B cell (primary cell): ENCODE measurements at regions not wholly inside any gene's neighbourhood (a gene's known extent, or its start where the extent isn't known, plus 50 kb on each side); places are given as distances from the start of the nearest gene placed in this dataset.

ENCODE experiments used
- ATAC-seq: fragments of 200-7000 bp; cut with Tn5 transposase; one replicate; pipeline ENCODE4 v1.10.0; 2021; ENCODE audit warnings: low read depth, mild to moderate bottlenecking, moderate number of reproducible peaks, moderate library complexity
- CTCF ChIA-PET: fragments of 350-600 bp; sonication (Branson Sonifier 250); formaldehyde crosslinking; loops from one replicate; lab custom pipeline; 2021; ENCODE audit warnings: antibody characterized with exemption, inconsistent platforms; lab: Charles Lee
- POLR2A ChIA-PET: fragments of 350-600 bp; sonication (Branson Sonifier 250); formaldehyde crosslinking; loops from one replicate; lab custom pipeline; 2021; ENCODE audit warnings: antibody characterized with exemption; lab: Charles Lee
- DNase-seq: peaks from one replicate; pipeline ENCODE4 v3.0.0; 2013
- H2AFZ ChIP-seq: 2 replicates; pipeline ENCODE4 v1.6.1; 2012; ENCODE audit warnings: mild to moderate bottlenecking, low read depth, low read length; ENCODE audit not compliant: insufficient read depth, poor library complexity, severe bottlenecking
- H3K27ac ChIP-seq, 2 donors: 1 replicate in 1 of 2; 2 replicates in 1 of 2; pipeline ENCODE4 v1.5.1; 2012 to 2013; ENCODE audit warnings: low read length in 2 of 2, mild to moderate bottlenecking in 2 of 2, moderate library complexity in 1 of 2
- H3K27me3 ChIP-seq, 4 experiments: fragments of 200-600 bp in 1 of 4; sonication (generic) in 1 of 4; replicated peaks in 1 of 4; 1 replicate in 2 of 4; 2 replicates in 2 of 4; pipeline versions ENCODE4 v1.6.1 to v1.7.0; 2013 to 2016; ENCODE audit warnings: low read length in 3 of 4, mild to moderate bottlenecking in 2 of 4, mixed read lengths in 1 of 4, moderate library complexity in 1 of 4; ENCODE audit not compliant: insufficient read depth in 4 of 4, control insufficient read depth in 3 of 4; ENCODE audit errors: control extremely low read depth in 1 of 4
- H3K36me3 ChIP-seq, 2 experiments: replicated peaks in 1 of 2; 1 replicate in 1 of 2; 2 replicates in 1 of 2; pipeline versions ENCODE4 v1.6.1 to v1.7.1; 2013; ENCODE audit warnings: low read length in 1 of 2; ENCODE audit not compliant: insufficient read depth in 2 of 2, control insufficient read depth in 1 of 2; ENCODE audit errors: control extremely low read depth in 1 of 2, extremely low read depth in 1 of 2
- H3K4me1 ChIP-seq, 2 donors: fragments of 200-600 bp in 1 of 2; sonication (generic) in 1 of 2; 1 replicate in 1 of 2; 2 replicates in 1 of 2; pipeline versions ENCODE4 v1.5.1 to v1.6.1; 2013 to 2017; ENCODE audit warnings: low read length in 2 of 2; ENCODE audit not compliant: control insufficient read depth in 2 of 2, insufficient read depth in 2 of 2
- H3K4me2 ChIP-seq: replicated peaks from 2 replicates; pipeline ENCODE3; 2012; ENCODE audit warnings: mild to moderate bottlenecking, low read depth, low read length; ENCODE audit not compliant: poor library complexity, severe bottlenecking
- H3K4me3 ChIP-seq, 5 experiments: fragments of 200-600 bp in 1 of 5; sonication (generic) in 1 of 5; 1 replicate in 3 of 5; 2 replicates in 2 of 5; pipeline versions ENCODE4 v1.5.1 to v1.7.0; 2011 to 2016; ENCODE audit warnings: low read length in 4 of 5, mild to moderate bottlenecking in 4 of 5, low read depth in 2 of 5, control low read depth in 1 of 5, moderate library complexity in 1 of 5; ENCODE audit not compliant: insufficient read depth in 1 of 5; ENCODE audit errors: control extremely low read depth in 1 of 5, extremely low read depth in 1 of 5
- H3K79me2 ChIP-seq: fragments of 200-600 bp; sonication (generic); one replicate; pipeline ENCODE4 v1.6.0; 2016; ENCODE audit warnings: low read length; ENCODE audit not compliant: control insufficient read depth, insufficient read depth
- H3K9ac ChIP-seq: fragments of 200-600 bp; sonication (generic); 2 replicates; pipeline ENCODE4 v1.6.1; 2017; ENCODE audit warnings: mild to moderate bottlenecking, low read length, moderate library complexity
- H3K9me3 ChIP-seq, 3 donors: one replicate each; pipeline versions ENCODE4 v1.6.1 to v1.7.1; 2013; ENCODE audit warnings: low read length in 2 of 3; ENCODE audit not compliant: control insufficient read depth in 2 of 3, insufficient read depth in 1 of 3; ENCODE audit errors: control extremely low read depth in 1 of 3
- H4K20me1 ChIP-seq: 2 replicates; pipeline ENCODE4 v1.6.0; 2012; ENCODE audit warnings: mild to moderate bottlenecking, low read length; ENCODE audit not compliant: insufficient read depth, control insufficient read depth, poor library complexity, severe bottlenecking
- H3K27ac Mint-ChIP-seq: one replicate; pipeline ENCODE4 v1.8.0; 2021; ENCODE audit warnings: mixed read lengths
- H3K27me3 Mint-ChIP-seq: one replicate; pipeline ENCODE4 v1.8.0; 2021; ENCODE audit warnings: mixed read lengths
- H3K4me1 Mint-ChIP-seq: one replicate; pipeline ENCODE4 v1.8.0; 2021; ENCODE audit warnings: mixed read lengths
- H3K4me3 Mint-ChIP-seq: one replicate; pipeline ENCODE4 v1.8.0; 2021; ENCODE audit warnings: mixed read lengths
- H3K9me3 Mint-ChIP-seq: one replicate; pipeline ENCODE4 v1.8.0; 2022; ENCODE audit warnings: mixed read lengths; ENCODE audit not compliant: insufficient read depth
- EZH2 ChIP-seq: IDR thresholded peaks from 2 replicates; pipeline ENCODE4 v1.6.1; 2012; ENCODE audit warnings: borderline replicate concordance, low read depth, mild to moderate bottlenecking, moderate library complexity, low read length; ENCODE audit not compliant: insufficient read depth, poor library complexity, severe bottlenecking
- WGBS: methylation state at CpG from one replicate; pipeline ENCODE4 v1.1.5; 2013; ENCODE audit warnings: missing lambda C conversion rate; ENCODE audit not compliant: insufficient coverage; 5-methylcytosine and 5-hydroxymethylcytosine counted together
- intact Hi-C: fragments of 100-400 bp; cut with micrococcal nuclease; formaldehyde crosslinking; loops from one replicate; pipeline ENCODE4 v1.10.0; 2022
- TF ChIP-seq, protein P1 (sequence below): fragments of 200-600 bp; IDR thresholded peaks from one replicate; pipeline ENCODE4 v1.8.0; 2022; ENCODE audit warnings: antibody characterized with exemption, mild to moderate bottlenecking

DNA sequence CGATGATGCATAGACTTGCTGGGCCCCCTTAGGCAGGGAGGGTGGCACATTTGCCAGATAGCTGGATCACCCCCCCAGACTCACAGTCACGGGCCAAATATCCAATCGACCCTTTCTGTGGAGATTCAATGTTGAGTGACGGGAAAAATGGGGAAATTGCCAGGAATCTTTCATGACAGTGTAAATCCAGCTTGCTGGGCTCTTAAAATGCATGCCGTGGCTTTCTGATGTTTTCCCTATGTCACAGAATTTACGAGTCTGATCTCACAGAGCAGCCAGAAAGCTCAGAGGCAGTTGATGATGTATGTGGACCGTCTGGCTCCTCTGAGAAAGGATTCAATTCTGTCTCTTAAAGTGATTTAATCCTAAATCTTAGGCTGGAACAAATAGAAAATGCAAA lies 150.1 kb upstream of the ZNF644 start:
- no peaks in the 10 kb centered on the region for H3K4me1 ChIP-seq
- ChIA-PET CTCF (interaction anchor here (0.7 kb wide), 1 partner anchor 62 kb away, joined by 3 read pairs; no protein-coding TSS in a partner anchor), POLR2A (no interaction called here)
- H3K27ac ChIP-seq = no peak overlapping the region
- H3K9ac ChIP-seq = no peak overlapping the region
- H3K36me3 ChIP-seq = no peaks in the 10 kb centered on the region
- TF ChIP-seq, protein P1, sequence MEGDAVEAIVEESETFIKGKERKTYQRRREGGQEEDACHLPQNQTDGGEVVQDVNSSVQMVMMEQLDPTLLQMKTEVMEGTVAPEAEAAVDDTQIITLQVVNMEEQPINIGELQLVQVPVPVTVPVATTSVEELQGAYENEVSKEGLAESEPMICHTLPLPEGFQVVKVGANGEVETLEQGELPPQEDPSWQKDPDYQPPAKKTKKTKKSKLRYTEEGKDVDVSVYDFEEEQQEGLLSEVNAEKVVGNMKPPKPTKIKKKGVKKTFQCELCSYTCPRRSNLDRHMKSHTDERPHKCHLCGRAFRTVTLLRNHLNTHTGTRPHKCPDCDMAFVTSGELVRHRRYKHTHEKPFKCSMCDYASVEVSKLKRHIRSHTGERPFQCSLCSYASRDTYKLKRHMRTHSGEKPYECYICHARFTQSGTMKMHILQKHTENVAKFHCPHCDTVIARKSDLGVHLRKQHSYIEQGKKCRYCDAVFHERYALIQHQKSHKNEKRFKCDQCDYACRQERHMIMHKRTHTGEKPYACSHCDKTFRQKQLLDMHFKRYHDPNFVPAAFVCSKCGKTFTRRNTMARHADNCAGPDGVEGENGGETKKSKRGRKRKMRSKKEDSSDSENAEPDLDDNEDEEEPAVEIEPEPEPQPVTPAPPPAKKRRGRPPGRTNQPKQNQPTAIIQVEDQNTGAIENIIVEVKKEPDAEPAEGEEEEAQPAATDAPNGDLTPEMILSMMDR = no peak
- TF ChIP-seq EZH2 = no peak
- 89% methylated on average over 6 of the region's 7 CpGs for WGBS
- H3K4me2 ChIP-seq = no peak overlapping the region
- H3K9me3 Mint-ChIP-seq = no peaks in the 10 kb centered on the region
- no peak overlapping the region for H3K27ac Mint-ChIP-seq
- H3K4me1 Mint-ChIP-seq = no peaks in the 10 kb centered on the region
- no peaks in the 10 kb centered on the region for H3K9me3 ChIP-seq
- H3K27me3 ChIP-seq = peaks cover 0 to 19% (median 7%) of the 10 kb centered on the region in 4 experiments
- H3K79me2 ChIP-seq = no peaks in the 10 kb centered on the region
- no peak for ATAC-seq
- peaks cover 29% of the 10 kb centered on the region for H3K27me3 Mint-ChIP-seq
- intact Hi-C loops = no loop called here
- no peak overlapping the region for H2AFZ ChIP-seq
- H4K20me1 ChIP-seq = no peaks in the 10 kb centered on the region
- no peak overlapping the region for H3K4me3 Mint-ChIP-seq
- DNase-seq = no peak
- no peak overlapping the region for H3K4me3 ChIP-seq

DNA sequence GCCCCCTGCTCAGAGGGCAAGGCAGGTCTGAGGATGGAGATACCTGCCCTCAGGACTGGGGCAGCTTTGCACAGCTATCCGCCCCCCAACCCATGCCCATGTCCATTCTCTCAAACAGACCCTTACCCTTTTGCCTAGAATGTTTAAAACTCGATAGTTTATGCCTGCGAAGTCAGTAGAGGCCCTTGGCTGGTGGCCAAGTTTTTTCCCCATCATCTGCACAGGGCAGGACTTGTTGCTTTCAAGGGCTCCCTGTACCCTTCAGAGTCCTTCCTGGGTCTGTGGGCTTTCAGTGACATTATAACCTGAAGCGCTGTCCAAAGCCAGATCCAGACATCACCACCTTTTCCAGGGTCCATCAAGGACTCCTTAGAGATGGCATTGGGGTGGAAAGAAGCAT lies 148.7 kb upstream of the ZNF644 start:
- ChIA-PET CTCF (interaction anchor here (1.0 kb wide), 1 partner anchor 449 kb away, joined by 3 read pairs; no protein-coding TSS in a partner anchor), POLR2A (no interaction called here)
- peaks cover 20% of the 10 kb centered on the region for H3K27me3 Mint-ChIP-seq
- no peaks in the 10 kb centered on the region for H3K9me3 Mint-ChIP-seq
- Histone ChIP-seq H3K9ac (no peak overlapping the region), H3K27me3 (peaks cover 0 to 10% (median 4%) of the 10 kb centered on the region in 4 experiments), H4K20me1 (no peaks in the 10 kb centered on the region), H3K79me2 (no peaks in the 10 kb centered on the region), H3K36me3 (no peaks in the 10 kb centered on the region), H3K4me3 (no peak overlapping the region), H2AFZ (no peak overlapping the region), H3K27ac (no peak overlapping the region), H3K9me3 (no peaks in the 10 kb centered on the region), H3K4me2 (no peak overlapping the region), H3K4me1 (no peaks in the 10 kb centered on the region)
- 81% methylated on average over 3 of the region's 4 CpGs for WGBS
- ATAC-seq (no peak), DNase-seq (no peak)
- intact Hi-C loops = no loop called here
- no peak overlapping the region for H3K27ac Mint-ChIP-seq
- TF ChIP-seq EZH2 = no peak
- TF ChIP-seq, protein P1 = no peak
- no peak overlapping the region for H3K4me3 Mint-ChIP-seq
- no peaks in the 10 kb centered on the region for H3K4me1 Mint-ChIP-seq
